ENCODE measurements at regions not wholly inside any gene's neighbourhood (a gene's known extent, or its start where the extent isn't known, plus 50 kb on each side); places are given as distances from the start of the nearest gene placed in this dataset.

GRCh38 chr3:176867681-176868663 lies 329.3 kb downstream of the TBL1XR1 start:
- no peak overlapping the region for H3K4me3 ChIP-seq (ENCODE audit: low read depth, low read length)
- TF ChIP-seq, protein P1, sequence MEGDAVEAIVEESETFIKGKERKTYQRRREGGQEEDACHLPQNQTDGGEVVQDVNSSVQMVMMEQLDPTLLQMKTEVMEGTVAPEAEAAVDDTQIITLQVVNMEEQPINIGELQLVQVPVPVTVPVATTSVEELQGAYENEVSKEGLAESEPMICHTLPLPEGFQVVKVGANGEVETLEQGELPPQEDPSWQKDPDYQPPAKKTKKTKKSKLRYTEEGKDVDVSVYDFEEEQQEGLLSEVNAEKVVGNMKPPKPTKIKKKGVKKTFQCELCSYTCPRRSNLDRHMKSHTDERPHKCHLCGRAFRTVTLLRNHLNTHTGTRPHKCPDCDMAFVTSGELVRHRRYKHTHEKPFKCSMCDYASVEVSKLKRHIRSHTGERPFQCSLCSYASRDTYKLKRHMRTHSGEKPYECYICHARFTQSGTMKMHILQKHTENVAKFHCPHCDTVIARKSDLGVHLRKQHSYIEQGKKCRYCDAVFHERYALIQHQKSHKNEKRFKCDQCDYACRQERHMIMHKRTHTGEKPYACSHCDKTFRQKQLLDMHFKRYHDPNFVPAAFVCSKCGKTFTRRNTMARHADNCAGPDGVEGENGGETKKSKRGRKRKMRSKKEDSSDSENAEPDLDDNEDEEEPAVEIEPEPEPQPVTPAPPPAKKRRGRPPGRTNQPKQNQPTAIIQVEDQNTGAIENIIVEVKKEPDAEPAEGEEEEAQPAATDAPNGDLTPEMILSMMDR (IDR thresholded peaks at IDR 0.05; ENCODE audit: insufficient read depth, low read depth, low read length): no peak
- DNase-seq (ENCODE audit: low read depth): no peak

GRCh38 chr3:176861137-176861536 lies 336.1 kb downstream of the TBL1XR1 start:
- TF ChIP-seq, protein P1 (IDR thresholded peaks at IDR 0.05; ENCODE audit: insufficient read depth, low read depth, low read length): no peak
- H3K4me3 ChIP-seq (ENCODE audit: low read depth, low read length): no peak overlapping the region
- no peak for DNase-seq (ENCODE audit: low read depth)

GRCh38 chr3:176856721-176857120 lies 340.6 kb downstream of the TBL1XR1 start:
- H3K4me3 ChIP-seq (ENCODE audit: low read depth, low read length): no peak overlapping the region
- TF ChIP-seq, protein P1 (IDR thresholded peaks at IDR 0.05; ENCODE audit: insufficient read depth, low read depth, low read length): no peak
- no peak for DNase-seq (ENCODE audit: low read depth)

DNA sequence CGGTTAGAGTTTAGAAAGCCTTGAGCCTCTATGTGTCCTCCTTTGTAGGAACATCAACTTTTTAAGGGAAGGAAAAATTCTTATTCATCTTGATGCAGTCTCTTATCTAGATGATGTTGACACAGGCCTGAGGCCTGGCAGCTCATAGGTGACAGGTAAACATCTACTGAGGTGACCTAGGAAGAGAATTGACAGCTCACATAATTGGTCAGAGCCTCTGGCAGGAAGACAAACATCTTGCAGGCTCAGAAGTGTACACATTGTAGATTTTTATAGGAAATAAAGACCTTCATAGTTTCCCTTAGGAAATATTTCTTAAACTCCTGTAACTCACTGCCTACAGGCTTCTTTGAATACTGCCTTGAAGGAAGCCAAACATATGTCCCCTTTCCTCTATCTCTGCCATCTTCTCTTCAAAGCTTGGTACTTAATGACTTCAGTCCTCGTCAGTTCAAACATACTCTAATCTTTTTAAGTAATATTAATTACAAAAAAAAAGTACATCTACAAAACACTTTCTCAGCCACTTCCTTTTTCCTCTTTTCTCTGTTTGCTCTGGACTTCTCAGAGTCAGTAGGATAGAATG lies 341.3 kb downstream of the TBL1XR1 start:
- TF ChIP-seq, protein P1 (IDR thresholded peaks at IDR 0.05; ENCODE audit: insufficient read depth, low read depth, low read length): no peak

GRCh38 chr3:176855213-176855612 lies 342.1 kb downstream of the TBL1XR1 start:
- H3K4me3 ChIP-seq (ENCODE audit: low read depth, low read length): no peak overlapping the region
- no peak for DNase-seq (ENCODE audit: low read depth)
- TF ChIP-seq, protein P1 (IDR thresholded peaks at IDR 0.05; ENCODE audit: insufficient read depth, low read depth, low read length): no peak

More for the DNA sequence above, 341.3 kb downstream of the TBL1XR1 start:
- no peak overlapping the region for H3K4me3 ChIP-seq (ENCODE audit: low read depth, low read length)
- no peak for DNase-seq (ENCODE audit: low read depth)

- TF ChIP-seq, protein P1 (IDR thresholded peaks at IDR 0.05; ENCODE audit: insufficient read depth, low read depth, low read length): no peak
- DNase-seq (ENCODE audit: low read depth): no peak
- H3K4me3 ChIP-seq (ENCODE audit: low read depth, low read length): no peak overlapping the region
Measured at GRCh38 chr3:176850498-176850897, 346.8 kb downstream of the TBL1XR1 start.

Measured in fibroblast of villous mesenchyme (primary cell).